MCF 10A (cell line): ENCODE measurements at regions not wholly inside any gene's neighbourhood (a gene's known extent, or its start where the extent isn't known, plus 50 kb on each side); places are given as distances from the start of the nearest gene placed in this dataset.
A peak's percentile ranks its signal among the peaks of the same experiment; 100 is the strongest.

ENCODE experiments used
- BruUV-seq: library from RNA; stranded (reverse); fragments of 400-500 nt; replicated peaks from 2 replicates; lab custom pipeline; 2021; lab: Mats Ljungman, UMichigan
- CTCF ChIA-PET: fragments of 300-600 bp; sonication (Branson Sonifier 250); formaldehyde crosslinking; extraction: SDS; loops from one replicate; lab custom pipeline; 2021; ENCODE audit warnings: antibody characterized with exemption, inconsistent platforms; lab: Yijun Ruan, JAX
- POLR2A ChIA-PET: fragments of 300-600, 350-650 bp; sonication (Branson Sonifier 250); formaldehyde crosslinking; extraction: SDS; loops from one replicate; lab custom pipeline; 2020; ENCODE audit warnings: antibody characterized with exemption, inconsistent platforms; lab: Yijun Ruan, JAX
- DNase-seq: peaks from one replicate; pipeline ENCODE4 v3.0.0-alpha.2; 2018; ENCODE audit not compliant: unreplicated experiment
- H3K27ac Mint-ChIP-seq: one replicate; pipeline ENCODE4 v1.8.0; 2022; ENCODE audit warnings: mild to moderate bottlenecking, low read depth, mixed read lengths; ENCODE audit not compliant: unreplicated experiment
- H3K27me3 Mint-ChIP-seq: one replicate; pipeline ENCODE4 v1.8.0; 2022; ENCODE audit warnings: mixed read lengths; ENCODE audit not compliant: insufficient read depth, unreplicated experiment
- H3K36me3 Mint-ChIP-seq: one replicate; pipeline ENCODE4 v1.8.0; 2022; ENCODE audit warnings: mild to moderate bottlenecking, moderate library complexity, mixed read lengths; ENCODE audit not compliant: insufficient read depth, unreplicated experiment
- H3K4me1 Mint-ChIP-seq: one replicate; pipeline ENCODE4 v1.8.0; 2022; ENCODE audit warnings: mixed read lengths; ENCODE audit not compliant: insufficient read depth, unreplicated experiment
- H3K4me3 Mint-ChIP-seq: one replicate; pipeline ENCODE4 v1.8.0; 2022; ENCODE audit warnings: mild to moderate bottlenecking, moderate library complexity, mixed read lengths; ENCODE audit not compliant: unreplicated experiment
- H3K9me3 Mint-ChIP-seq: one replicate; pipeline ENCODE4 v1.8.0; 2022; ENCODE audit warnings: mixed read lengths; ENCODE audit not compliant: unreplicated experiment
- intact Hi-C: fragments of 100-400 bp; cut with micrococcal nuclease; formaldehyde crosslinking; loops from 2 replicates; pipeline ENCODE4 v1.14.1; 2022
- TF ChIP-seq, protein P1 (sequence below): fragments of 200-600 bp; IDR thresholded peaks from one replicate; pipeline ENCODE4 v1.8.0; 2022; ENCODE audit warnings: antibody characterized with exemption, mild to moderate bottlenecking; ENCODE audit not compliant: unreplicated experiment

DNA sequence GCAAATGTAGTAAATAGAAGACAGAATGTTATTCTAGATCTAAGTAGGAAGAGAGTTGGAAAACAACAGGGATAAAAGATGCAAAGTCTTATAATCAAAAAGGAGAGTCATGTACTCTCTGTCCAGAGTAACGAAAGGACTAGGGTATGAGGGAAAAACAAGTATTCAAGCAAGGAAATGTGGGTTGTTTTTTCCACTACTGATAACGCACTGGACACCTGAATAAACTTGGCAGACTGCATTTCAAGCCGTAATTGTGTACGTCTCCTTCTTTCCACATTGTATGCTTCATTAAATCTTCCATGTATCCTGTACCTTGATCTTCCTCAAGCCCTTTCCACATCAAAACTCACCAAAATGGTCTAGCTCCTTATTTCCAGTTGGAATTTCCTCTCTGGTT, 420.6 kb downstream of the ZEB2 start:
- H3K9me3 Mint-ChIP-seq: peaks cover 8% of the 10 kb centered on the region
- POLR2A ChIA-PET: interaction anchor here (0.6 to 1.3 kb wide), 9 partner anchors 13 to 1385 kb away, joined by 3 to 7 read pairs (median 3); no protein-coding TSS in a partner anchor
- no peaks in the 10 kb centered on the region for H3K27me3 Mint-ChIP-seq
- BruUV-seq: no TSS peak
- TF ChIP-seq, protein P1, sequence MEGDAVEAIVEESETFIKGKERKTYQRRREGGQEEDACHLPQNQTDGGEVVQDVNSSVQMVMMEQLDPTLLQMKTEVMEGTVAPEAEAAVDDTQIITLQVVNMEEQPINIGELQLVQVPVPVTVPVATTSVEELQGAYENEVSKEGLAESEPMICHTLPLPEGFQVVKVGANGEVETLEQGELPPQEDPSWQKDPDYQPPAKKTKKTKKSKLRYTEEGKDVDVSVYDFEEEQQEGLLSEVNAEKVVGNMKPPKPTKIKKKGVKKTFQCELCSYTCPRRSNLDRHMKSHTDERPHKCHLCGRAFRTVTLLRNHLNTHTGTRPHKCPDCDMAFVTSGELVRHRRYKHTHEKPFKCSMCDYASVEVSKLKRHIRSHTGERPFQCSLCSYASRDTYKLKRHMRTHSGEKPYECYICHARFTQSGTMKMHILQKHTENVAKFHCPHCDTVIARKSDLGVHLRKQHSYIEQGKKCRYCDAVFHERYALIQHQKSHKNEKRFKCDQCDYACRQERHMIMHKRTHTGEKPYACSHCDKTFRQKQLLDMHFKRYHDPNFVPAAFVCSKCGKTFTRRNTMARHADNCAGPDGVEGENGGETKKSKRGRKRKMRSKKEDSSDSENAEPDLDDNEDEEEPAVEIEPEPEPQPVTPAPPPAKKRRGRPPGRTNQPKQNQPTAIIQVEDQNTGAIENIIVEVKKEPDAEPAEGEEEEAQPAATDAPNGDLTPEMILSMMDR: no peak
- peak overlapping the region; percentile 65 for H3K27ac Mint-ChIP-seq
- CTCF ChIA-PET: interaction anchor here (0.6 to 1.3 kb wide), 9 partner anchors 14 to 1200 kb away, joined by 3 to 4 read pairs (median 3); no protein-coding TSS in a partner anchor
- DNase-seq: no peak
- intact Hi-C loops: no loop called here
- H3K4me3 Mint-ChIP-seq: peak overlapping the region; percentile 52
- no peaks in the 10 kb centered on the region for H3K36me3 Mint-ChIP-seq
- peaks cover 22% of the 10 kb centered on the region for H3K4me1 Mint-ChIP-seq

DNA sequence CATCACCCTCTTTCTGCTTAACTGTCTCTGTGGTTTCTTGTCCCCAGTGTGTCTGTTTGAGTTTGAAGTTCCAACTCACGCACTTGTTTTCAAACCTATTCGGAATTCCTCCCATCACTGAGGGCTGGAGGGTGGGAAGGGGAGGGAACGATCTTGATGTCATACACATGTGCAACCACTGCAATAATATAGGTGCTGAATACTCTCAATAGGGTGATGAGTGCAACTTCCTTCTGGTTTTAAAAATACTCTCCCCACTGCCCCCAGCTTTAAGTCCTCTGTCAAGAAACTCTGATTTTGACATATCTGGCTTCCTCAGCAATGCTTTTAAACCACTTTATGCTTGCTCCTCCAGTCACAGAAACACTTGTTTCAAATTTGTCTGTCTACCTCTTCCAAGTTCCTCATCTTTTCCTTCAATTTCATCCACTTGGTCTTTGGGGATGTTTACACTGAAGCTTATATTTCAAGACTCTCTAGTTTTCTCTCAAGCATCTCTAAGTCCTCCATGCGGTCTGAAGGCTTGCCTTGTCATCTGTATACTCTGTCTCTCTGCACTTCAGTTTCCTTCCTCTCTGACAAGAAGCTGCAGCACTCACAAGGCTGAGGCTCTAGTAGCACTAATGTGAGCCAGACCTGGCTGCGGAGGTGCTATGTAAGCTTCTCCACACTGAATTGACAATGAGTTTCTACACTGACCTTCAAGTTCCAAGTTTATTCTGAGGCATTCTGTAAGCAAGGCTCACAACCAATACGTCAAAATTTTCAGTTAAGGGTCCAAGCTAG, 422.3 kb downstream of the ZEB2 start:
- DNase-seq: no peak
- Mint-ChIP-seq H3K4me3 (no peak overlapping the region), H3K27me3 (no peaks in the 10 kb centered on the region), H3K9me3 (peaks cover 8% of the 10 kb centered on the region), H3K27ac (no peak overlapping the region), H3K36me3 (no peaks in the 10 kb centered on the region), H3K4me1 (peaks cover 22% of the 10 kb centered on the region)
- intact Hi-C loops: no loop called here
- CTCF ChIA-PET: interaction anchor here (0.6 to 0.9 kb wide), 2 partner anchors 424 to 839 kb away, joined by 4 read pairs; no protein-coding TSS in a partner anchor
- POLR2A ChIA-PET: interaction anchor here (0.6 kb wide), 1 partner anchor 145 kb away, joined by 3 read pairs; no protein-coding TSS in a partner anchor
- TF ChIP-seq, protein P1: no peak
- BruUV-seq: no TSS peak

DNA sequence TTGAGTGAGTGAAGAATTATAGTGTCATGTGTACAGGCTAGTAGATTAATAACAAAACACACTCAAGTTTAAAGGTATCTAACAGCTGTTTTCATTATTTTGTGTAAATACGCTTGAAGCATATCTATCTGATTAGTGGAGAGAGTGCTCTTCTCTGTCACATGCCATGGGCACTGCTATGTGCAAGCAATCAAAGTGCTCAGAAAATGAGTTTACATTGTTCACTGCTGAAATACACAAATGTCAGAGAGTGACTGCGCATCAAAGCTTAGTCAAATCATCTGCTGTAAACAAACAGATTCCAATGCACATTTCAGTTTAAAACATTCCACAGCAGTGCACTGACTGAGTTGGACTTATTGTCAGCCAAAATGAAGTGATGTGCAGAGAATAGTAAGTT, 423.4 kb downstream of the ZEB2 start:
- no TSS peak for BruUV-seq
- ChIA-PET CTCF (no interaction called here), POLR2A (no interaction called here)
- no peak overlapping the region for H3K27ac Mint-ChIP-seq
- H3K4me3 Mint-ChIP-seq: no peak overlapping the region
- H3K36me3 Mint-ChIP-seq: no peaks in the 10 kb centered on the region
- H3K9me3 Mint-ChIP-seq: peaks cover 8% of the 10 kb centered on the region
- no peaks in the 10 kb centered on the region for H3K27me3 Mint-ChIP-seq
- no peak for DNase-seq
- TF ChIP-seq, protein P1: no peak
- intact Hi-C loops: no loop called here
- peaks cover 22% of the 10 kb centered on the region for H3K4me1 Mint-ChIP-seq

DNA sequence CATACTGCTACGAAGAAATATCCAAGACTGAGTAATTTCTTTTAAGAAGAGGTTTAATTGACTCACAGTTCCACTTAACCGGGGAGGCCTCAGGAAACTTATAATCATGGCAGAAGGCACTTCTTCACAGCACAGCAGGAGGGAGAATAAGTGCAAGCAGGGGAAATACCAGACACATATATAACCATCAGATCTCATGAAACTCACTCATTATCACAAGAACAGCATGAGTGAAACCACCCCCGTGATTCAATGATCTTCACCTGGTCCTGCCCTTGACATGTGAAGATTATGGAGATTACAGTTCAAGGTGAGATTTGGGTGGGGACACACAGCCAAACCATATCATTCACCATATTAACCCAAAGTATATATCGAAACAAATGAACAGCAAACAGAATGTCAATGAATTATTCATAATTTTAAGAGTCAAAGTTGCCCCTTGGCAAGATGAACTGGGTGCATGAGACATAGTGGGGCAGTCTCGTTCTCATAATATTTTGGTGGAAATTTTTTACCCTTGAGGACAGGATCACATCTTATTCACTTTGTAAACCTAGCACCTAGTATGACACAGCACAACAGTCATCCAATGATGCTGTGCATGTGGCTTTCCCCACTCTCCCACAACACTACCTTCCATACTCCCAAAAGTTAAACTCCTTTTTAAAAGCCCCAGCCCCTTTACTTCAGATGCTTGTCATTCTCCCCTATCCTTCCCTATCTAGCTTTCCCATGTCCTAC, 425.3 kb downstream of the ZEB2 start:
- ChIA-PET POLR2A (no interaction called here), CTCF (interaction anchor here (0.6 kb wide), 1 partner anchor 1233 kb away, joined by 3 read pairs; no protein-coding TSS in a partner anchor)
- peaks cover 8% of the 10 kb centered on the region for H3K4me1 Mint-ChIP-seq
- H3K36me3 Mint-ChIP-seq: no peaks in the 10 kb centered on the region
- no TSS peak for BruUV-seq
- TF ChIP-seq, protein P1: no peak
- H3K27me3 Mint-ChIP-seq: no peaks in the 10 kb centered on the region
- no peak overlapping the region for H3K27ac Mint-ChIP-seq
- no peak overlapping the region for H3K4me3 Mint-ChIP-seq
- DNase-seq: no peak
- intact Hi-C loops: no loop called here
- H3K9me3 Mint-ChIP-seq: peaks cover 8% of the 10 kb centered on the region
